KBM-7 (cell line): ENCODE measurements at regions not wholly inside any gene's neighbourhood (a gene's known extent, or its start where the extent isn't known, plus 50 kb on each side); places are given as distances from the start of the nearest gene placed in this dataset.
"Not testable (repeated sequence)": the region's sequence is repeated elsewhere in the genome, so short reads cannot be mapped to it uniquely, and the experiment has no call there.

ENCODE experiments used
- DNase-seq: peaks from one replicate; pipeline ENCODE4 v3.0.0-alpha.2; 2015
- in situ Hi-C: fragments of 300-500 bp; cut with MboI; formaldehyde crosslinking; loops from 2 replicates; pipeline ENCODE4 v1.14.3; 2020; ENCODE audit warnings: low sequenced_read_pairs, low pct_unique_long_range_greater_than_20kb, mixed read lengths

- in situ Hi-C loops = no loop called here
- no peak for DNase-seq
Measured at GRCh38 chr1:99439433-99440075, 175.3 kb downstream of the PLPPR4 start.

- in situ Hi-C loops = no loop called here
- DNase-seq = no peak
Measured at GRCh38 chr1:99441299-99442095, 177.2 kb downstream of the PLPPR4 start.

GRCh38 chr1:99444211-99444927 lies 180.1 kb downstream of the PLPPR4 start:
- in situ Hi-C loops, DNase-seq: not testable (repeated sequence)

GRCh38 chr1:99445071-99445470 lies 180.8 kb downstream of the PLPPR4 start:
- DNase-seq = no peak
- in situ Hi-C loops = no loop called here

- DNase-seq = no peak
- in situ Hi-C loops = no loop called here
Measured at GRCh38 chr1:99445486-99445885, 181.2 kb downstream of the PLPPR4 start.

GRCh38 chr1:99447721-99448120 lies 183.4 kb downstream of the PLPPR4 start:
- no peak for DNase-seq
- in situ Hi-C loops = no loop called here

- in situ Hi-C loops = no loop called here
Measured at GRCh38 chr1:99455760-99456159, 190.2 kb upstream of the PALMD start.

GRCh38 chr1:99456536-99456935 lies 189.4 kb upstream of the PALMD start:
- in situ Hi-C loops = no loop called here
- DNase-seq = no peak

More at GRCh38 chr1:99455760-99456159, 190.2 kb upstream of the PALMD start:
- DNase-seq = no peak

- no peak for DNase-seq
- in situ Hi-C loops = no loop called here
Measured at GRCh38 chr1:99457381-99458165, 188.3 kb upstream of the PALMD start.

- DNase-seq = no peak
- in situ Hi-C loops = no loop called here
Measured at GRCh38 chr1:99461499-99461898, 184.4 kb upstream of the PALMD start.

- no peak for DNase-seq
- in situ Hi-C loops = no loop called here
Measured at GRCh38 chr1:99464738-99465137, 181.2 kb upstream of the PALMD start.

GRCh38 chr1:99465176-99465900 lies 180.6 kb upstream of the PALMD start:
- in situ Hi-C loops = no loop called here

GRCh38 chr1:99467645-99468044 lies 178.3 kb upstream of the PALMD start:
- no peak for DNase-seq
- in situ Hi-C loops = no loop called here

More at GRCh38 chr1:99465176-99465900, 180.6 kb upstream of the PALMD start:
- DNase-seq = no peak

GRCh38 chr1:99469550-99469971 lies 176.4 kb upstream of the PALMD start:
- DNase-seq = no peak
- in situ Hi-C loops = no loop called here

- DNase-seq = no peak
- in situ Hi-C loops = no loop called here
Measured at GRCh38 chr1:99472893-99473292, 173.0 kb upstream of the PALMD start.

- no peak for DNase-seq
- in situ Hi-C loops = no loop called here
Measured at GRCh38 chr1:99474350-99474893, 171.5 kb upstream of the PALMD start.

- in situ Hi-C loops = no loop called here
Measured at GRCh38 chr1:99476058-99476457, 169.9 kb upstream of the PALMD start.

GRCh38 chr1:99481391-99481996 lies 164.4 kb upstream of the PALMD start:
- in situ Hi-C loops = no loop called here
- peak; percentile 47 for DNase-seq

More at GRCh38 chr1:99476058-99476457, 169.9 kb upstream of the PALMD start:
- no peak for DNase-seq
